VCaP (cell line): ENCODE measurements at regions not wholly inside any gene's neighbourhood (a gene's known extent, or its start where the extent isn't known, plus 50 kb on each side); places are given as distances from the start of the nearest gene placed in this dataset.

Experiments
- H3K27ac ChIP-seq: fragments of 450-650 bp; 2 replicates; pipeline ENCODE4 v1.5.1; 2017
- TF ChIP-seq, protein P1 (sequence below): fragments of 450-650 bp; conservative IDR thresholded peaks from 2 replicates; pipeline ENCODE4 v1.5.1; 2017; ENCODE audit warnings: mild to moderate bottlenecking, moderate library complexity

GRCh38 chr7:136359333-136359903 lies 382.3 kb upstream of the MTPN start:
- H3K27ac ChIP-seq = no peak overlapping the region
- TF ChIP-seq, protein P1, sequence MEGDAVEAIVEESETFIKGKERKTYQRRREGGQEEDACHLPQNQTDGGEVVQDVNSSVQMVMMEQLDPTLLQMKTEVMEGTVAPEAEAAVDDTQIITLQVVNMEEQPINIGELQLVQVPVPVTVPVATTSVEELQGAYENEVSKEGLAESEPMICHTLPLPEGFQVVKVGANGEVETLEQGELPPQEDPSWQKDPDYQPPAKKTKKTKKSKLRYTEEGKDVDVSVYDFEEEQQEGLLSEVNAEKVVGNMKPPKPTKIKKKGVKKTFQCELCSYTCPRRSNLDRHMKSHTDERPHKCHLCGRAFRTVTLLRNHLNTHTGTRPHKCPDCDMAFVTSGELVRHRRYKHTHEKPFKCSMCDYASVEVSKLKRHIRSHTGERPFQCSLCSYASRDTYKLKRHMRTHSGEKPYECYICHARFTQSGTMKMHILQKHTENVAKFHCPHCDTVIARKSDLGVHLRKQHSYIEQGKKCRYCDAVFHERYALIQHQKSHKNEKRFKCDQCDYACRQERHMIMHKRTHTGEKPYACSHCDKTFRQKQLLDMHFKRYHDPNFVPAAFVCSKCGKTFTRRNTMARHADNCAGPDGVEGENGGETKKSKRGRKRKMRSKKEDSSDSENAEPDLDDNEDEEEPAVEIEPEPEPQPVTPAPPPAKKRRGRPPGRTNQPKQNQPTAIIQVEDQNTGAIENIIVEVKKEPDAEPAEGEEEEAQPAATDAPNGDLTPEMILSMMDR = no peak

DNA sequence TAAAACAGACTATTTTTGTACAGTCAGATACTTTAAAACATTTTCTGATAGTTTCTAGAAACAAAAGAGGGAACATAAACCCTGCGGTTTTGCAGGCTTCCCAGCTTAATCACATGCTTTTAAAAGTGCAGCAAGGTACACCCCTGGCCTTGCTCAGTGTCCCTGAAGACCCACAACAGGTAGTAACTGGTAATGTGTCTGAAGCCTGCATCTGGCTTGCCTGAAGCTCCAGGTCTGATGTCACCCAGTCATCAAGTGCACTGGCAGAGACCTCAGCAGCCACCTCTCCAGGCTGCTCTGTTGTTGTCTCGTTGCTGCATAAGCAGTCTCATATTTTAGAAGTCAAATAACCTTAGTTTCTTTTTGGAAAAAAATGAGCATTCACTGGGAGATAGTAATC lies 376.1 kb upstream of the MTPN start:
- TF ChIP-seq, protein P1 = no peak
- no peak overlapping the region for H3K27ac ChIP-seq

- TF ChIP-seq, protein P1 = no peak
- no peak overlapping the region for H3K27ac ChIP-seq
Measured at GRCh38 chr7:136348542-136349192, 371.5 kb upstream of the MTPN start.

DNA sequence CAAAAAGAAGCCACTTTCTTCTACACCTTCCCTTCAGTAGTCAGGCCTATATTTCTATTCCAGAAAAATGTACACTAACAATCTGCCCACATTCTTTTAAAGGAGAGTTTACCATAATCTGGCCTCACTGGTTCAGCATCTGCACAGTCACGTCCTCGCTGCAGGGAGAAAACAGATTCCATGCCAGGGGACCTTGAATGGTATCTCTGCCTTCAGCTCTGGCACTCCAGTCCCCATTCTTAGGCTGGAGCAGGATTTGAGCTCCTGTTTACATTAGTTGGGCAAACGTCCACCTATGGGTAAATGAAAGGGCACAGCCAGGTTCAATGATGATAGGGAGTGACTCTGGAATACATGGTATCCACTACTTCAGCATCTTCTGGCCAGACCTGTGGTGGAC lies 371.0 kb upstream of the MTPN start:
- TF ChIP-seq, protein P1 = no peak
- no peak overlapping the region for H3K27ac ChIP-seq

DNA sequence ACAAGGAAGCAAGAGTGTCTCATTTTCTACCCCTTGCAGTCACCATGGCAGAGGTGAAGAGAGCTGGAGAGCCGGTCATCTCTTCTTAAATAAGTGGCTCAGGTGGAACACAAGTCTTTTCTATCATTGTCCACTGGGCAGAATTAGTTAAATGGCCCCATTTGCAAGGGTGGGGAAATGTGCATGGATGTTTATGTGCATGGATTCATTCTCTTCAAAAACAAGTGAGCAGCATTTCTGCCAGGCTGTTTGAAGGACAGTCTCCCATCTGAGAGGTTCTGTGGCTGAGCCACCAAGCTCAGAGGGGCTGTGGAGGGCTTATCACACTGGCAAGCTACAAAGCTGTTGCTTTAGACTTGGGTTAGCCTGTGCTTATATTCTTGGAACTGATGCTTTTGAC lies 370.3 kb upstream of the MTPN start:
- TF ChIP-seq, protein P1 = no peak
- H3K27ac ChIP-seq = no peak overlapping the region

GRCh38 chr7:136342251-136342650 lies 365.1 kb upstream of the MTPN start:
- no peak overlapping the region for H3K27ac ChIP-seq
- TF ChIP-seq, protein P1 = no peak

GRCh38 chr7:136339464-136339863 lies 362.3 kb upstream of the MTPN start:
- no peak overlapping the region for H3K27ac ChIP-seq
- TF ChIP-seq, protein P1 = no peak
